GM18867 (cell line): ENCODE measurements at regions not wholly inside any gene's neighbourhood (a gene's known extent, or its start where the extent isn't known, plus 50 kb on each side); places are given as distances from the start of the nearest gene placed in this dataset.
A peak's percentile ranks its signal among the peaks of the same experiment; 100 is the strongest.
"Not testable (repeated sequence)": the region's sequence is repeated elsewhere in the genome, so short reads cannot be mapped to it uniquely, and the experiment has no call there.

Experiments
- ATAC-seq: cut with Tn5 transposase; IDR thresholded peaks from one replicate; pipeline ENCODE4 v1.9.1; 2021; ENCODE audit warnings: mild to moderate bottlenecking, moderate library complexity; ENCODE audit not compliant: unreplicated experiment

DNA sequence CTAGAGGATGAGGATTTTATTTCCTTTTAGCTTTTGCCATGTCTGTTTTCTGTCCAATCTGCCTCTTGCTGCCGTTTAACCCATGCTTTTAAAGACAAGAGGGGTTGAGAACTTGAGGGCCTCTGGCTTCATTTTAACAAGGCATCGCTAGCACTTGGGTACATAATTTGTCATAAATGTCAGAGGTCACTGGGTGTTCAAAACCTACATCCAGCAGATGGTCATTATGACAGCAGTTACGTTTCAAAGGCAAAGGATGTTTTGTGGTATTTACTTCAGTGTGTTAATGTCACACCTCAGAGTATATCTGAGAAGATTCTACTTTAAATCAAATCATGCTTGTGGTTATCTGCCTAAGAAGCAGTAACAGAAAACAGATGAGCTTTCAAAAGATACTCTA, 918.3 kb downstream of the NR2F1-AS1 start:
- no peak for ATAC-seq

DNA sequence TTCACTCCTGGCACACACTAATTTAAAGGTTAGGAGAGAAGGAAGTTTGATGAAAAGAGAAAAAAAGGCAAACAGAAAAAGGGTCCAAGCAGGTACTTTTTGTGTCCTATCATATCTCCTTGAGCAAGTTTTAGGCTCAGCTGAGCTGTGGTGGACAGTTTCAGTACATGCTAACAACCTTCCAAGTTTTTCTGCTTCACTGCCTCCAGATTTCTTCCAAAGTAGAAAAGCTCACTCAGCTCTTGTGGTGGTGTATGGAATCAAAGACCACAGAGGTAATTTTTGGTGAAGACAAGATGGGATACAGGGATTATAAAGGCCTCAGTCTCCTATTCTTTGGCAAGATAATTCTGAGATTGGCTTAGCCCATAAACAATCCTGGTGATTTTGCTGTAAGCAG, 921.8 kb downstream of the NR2F1-AS1 start:
- ATAC-seq = no peak

DNA sequence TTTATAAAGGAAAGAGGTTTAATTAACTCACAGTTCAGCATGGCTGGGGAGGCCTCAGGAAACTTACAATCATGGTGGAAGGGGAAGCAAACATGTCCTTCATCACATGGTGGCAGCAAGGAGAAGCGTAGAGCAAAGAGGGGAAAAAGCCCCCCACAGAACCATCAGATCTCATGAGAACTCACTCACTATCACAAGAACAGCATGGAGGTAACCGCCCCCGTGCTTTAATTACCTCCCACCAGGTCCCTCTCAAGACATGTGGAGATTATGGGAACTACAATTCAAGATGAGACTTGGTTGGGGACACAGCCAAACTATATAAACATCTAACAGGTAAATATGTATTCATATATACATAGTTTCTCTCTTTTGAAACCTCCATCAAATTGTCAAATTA, 926.4 kb downstream of the NR2F1-AS1 start:
- not testable (repeated sequence) for ATAC-seq

DNA sequence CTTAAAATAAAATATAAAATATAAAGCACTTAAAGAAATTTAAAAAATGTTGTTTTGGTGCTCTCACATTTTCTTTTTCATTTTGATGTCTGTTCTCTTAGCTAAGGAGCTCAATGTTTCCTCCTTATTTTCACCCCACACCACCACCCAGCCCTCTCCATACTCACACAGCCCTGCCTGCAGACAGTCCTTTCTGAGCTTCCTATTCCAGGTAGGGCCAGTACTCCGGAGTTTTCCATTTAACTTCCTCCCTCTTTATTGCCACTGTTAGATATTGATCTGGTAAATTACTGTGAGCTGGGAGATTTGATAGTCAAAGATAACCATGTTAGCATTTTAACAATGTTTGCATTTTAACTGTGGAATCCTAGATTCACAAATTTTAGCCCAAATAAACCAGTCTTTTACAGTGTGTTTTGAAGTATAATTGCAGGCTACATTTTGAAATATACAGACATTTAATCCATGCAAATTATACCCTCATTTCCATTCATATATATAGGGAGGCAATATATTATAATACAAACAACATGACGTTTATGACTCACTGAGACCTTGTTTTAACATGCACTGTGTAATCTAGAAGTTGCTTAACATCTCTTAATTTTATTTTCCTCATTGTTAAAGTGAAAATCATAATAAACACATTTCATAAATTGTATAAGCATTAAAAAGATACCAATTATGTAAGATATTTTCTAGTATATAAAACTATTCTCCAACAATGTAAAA, 927.1 kb downstream of the NR2F1-AS1 start:
- ATAC-seq = no peak

DNA sequence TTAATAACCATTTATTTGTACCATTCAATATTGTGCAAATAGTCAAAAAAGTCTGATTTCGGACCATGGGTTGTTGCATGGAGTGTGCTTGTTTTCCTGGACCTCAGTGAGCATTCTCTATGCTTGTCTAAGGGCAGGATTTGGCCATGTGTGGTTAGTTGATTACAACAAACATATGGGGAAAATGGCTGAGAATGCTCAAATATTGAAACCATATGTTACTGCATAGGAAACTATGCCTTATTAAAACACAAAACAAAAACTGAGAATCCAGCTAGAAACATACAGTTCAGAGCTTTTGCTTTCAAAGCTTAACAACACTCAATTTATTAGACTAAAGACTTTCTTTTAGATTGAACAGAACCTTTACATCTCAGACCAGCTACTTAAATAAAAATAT, 928.3 kb downstream of the NR2F1-AS1 start:
- no peak for ATAC-seq

DNA sequence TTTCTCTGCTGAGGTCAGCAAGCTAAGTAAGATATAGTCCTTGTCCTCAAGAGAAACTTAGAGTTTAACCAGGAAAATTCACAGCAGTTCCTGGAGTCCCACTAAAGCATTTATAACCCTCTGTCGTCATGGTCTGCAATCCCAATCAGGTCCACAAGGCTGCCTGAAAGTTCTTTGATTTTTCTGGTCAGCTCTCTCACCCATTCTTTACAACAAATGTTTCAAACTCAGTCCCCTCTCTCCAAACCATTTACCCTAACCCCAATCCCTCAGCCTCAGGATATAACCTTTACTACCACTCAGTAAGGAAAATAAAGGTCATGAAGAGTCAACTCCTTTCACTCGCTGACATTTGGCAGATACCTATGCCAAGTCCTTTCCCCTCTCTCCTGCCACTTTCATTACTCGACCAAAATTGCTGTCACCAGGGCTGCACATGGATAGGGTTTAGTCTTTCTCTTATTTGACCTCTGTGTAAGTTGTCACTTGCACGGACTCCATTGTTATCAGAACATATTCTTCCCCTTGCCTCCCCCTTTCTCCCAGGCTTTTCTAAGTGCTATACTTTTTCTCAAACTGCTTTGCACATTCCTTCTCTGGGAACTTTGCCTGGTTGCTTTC, 936.6 kb downstream of the NR2F1-AS1 start:
- no peak for ATAC-seq

DNA sequence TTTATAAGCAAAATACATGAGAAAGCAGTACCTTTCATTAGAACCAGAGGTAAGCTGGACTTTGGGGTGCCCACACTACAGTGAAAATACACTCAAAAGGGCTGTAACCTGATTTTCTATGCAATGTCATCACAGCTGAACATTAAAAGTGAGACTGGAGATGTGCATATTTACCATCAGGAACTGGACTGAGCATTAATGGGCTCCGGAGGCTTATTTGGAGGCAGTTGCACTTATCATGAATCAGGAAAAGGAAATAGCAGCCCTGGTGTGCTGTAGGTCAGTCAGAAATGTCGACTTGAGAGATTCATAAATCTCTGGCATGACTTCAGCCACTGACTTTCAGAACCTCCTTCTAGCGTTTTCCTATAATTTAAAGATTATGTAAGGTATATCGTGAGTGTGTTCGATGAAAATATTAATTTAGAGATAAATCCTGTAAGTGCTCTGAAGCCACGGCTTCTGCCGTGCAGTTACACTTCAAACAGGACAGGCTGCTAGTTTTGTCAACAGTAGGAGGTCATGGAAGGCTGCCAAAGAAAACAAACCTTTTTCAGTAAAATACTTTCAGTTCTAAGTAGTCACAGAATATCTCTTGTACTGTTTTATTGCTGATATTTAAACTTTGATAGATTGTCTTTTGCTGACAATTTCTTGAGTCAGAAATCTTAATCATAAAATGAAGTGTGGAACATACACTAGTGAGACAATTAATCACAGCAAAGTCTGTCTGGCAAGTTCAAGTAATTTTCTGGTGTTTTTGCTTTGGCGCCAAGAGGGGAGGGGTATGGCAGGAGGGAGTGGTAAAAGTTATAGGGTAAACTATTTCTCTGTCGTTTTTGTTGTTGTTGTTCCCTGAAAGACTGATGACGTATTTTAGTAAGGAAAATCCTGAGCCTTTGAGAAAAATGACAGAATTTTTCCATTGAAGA, 939.7 kb downstream of the NR2F1-AS1 start:
- ATAC-seq = peak; percentile 39

DNA sequence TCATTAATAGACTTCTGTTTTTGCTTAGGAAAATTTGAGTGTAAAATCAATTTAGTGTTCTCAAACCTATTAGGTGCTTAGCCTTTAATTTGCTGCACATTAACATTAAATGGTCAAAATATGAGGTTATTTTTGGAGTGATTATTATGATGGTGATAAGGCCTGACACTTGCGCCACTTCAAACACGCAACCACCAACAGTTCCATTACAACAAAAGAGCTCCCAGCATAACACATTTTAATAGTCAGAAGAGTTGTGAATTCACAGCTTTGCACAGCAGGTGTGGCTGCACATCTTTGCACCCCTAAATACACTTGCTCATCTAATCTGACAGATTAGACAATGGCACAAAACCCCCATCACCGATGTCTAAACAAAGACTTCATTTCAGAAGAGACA, 940.7 kb downstream of the NR2F1-AS1 start:
- no peak for ATAC-seq

DNA sequence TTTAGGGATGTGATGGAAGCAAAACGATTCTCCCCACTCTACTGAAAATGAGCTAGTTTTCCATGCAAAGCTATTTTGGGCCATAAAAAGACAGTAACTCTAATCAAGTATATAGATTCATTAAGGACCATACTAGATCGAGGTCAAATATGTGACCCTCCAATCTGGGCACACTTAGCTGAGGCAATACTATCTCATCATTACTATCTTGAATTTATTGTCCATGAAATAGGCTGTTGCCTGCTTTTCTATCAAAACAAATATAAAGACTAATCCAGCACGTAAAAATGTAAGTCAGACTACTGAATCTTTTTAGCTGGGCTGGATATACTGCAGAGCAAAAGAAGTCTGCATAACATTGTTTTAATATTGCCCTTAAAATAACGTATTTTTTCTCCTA, 943.1 kb downstream of the NR2F1-AS1 start:
- no peak for ATAC-seq

DNA sequence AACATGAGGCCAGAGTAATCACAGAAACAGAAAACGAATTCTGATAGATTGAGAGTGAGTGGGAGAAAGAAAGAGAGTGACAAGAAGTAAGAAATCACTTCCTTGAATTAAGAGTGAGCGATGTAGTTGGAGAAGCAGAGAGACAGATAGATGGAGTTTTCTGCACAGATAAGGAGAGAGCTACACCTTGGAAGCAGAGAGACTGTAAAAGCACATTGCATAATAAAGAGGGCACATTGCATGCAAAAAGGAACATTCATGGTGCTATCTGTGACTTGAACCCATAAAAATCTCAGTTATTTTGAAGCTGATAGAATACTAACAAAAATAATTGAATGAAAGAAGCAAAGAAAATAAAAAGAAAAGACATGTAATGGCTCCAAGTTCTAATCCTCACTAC, 943.8 kb downstream of the NR2F1-AS1 start:
- no peak for ATAC-seq

DNA sequence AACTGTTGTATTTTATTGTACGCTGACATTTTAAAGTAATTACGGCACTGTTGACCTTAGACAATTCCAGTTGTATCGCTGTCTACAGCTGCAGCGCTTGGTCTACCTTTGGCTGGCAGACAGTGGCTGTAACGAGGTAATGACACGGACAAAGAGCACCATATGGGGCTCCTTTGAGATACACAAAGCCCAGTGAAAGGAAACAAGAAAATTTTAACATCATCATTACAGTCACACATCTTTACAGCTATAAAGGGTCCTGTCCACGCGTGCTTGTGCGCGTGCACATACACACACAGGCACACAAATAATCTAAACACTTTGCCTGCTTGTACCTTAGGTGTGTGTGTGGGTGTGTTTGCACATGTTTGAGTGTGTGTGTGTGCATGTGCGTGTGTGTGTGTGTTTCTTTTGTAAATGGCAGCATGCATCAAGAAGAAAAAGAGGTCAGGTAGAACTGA, 946.0 kb downstream of the NR2F1-AS1 start:
- ATAC-seq = no peak

DNA sequence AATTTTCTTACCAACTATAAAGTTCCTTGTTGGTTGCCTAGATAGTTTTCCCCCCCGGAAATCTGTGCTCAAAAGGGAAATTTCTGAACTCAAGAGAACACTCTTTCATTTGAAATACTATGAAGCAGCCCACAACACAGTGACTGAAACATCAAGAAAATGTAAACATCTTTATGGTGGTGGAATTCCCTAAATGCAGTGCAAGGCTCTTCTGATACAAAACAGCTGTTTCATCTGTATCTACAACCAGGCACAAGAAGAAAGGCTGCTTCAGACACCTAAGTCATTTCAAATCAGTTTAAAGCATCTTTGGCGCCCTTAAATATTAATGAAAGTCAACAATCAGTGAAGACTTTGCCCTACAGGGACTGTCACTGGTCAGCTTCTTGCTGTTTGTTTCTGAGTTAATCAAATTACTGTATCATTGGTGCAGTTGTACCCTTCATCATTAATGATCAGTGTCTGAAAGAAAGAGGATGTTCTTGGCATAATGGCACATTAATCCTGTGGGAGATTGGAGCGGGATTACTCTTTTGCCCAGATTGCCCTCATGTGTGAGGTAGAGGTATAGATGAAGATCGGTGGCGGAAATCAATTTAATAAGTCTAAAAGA, 947.0 kb downstream of the NR2F1-AS1 start:
- ATAC-seq = no peak

DNA sequence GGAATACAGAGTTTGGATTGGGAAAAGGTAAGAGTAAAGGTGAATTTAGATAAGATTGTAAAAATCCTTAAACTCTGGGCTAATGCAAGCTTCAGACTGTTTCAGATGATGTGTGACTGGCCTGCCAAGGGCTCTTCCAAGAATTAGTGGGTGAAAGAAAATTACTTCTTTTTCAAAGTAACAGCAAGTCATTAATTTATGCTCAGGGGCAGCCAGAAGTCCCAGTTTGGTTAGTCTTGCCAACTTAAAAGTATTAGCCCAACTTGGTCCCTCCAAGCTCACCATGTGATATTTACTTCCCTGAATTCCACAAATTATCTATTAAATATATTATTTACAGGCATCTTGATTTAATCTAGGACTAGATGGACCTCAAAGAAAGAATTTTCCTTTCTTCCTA, 947.8 kb downstream of the NR2F1-AS1 start:
- ATAC-seq = no peak

DNA sequence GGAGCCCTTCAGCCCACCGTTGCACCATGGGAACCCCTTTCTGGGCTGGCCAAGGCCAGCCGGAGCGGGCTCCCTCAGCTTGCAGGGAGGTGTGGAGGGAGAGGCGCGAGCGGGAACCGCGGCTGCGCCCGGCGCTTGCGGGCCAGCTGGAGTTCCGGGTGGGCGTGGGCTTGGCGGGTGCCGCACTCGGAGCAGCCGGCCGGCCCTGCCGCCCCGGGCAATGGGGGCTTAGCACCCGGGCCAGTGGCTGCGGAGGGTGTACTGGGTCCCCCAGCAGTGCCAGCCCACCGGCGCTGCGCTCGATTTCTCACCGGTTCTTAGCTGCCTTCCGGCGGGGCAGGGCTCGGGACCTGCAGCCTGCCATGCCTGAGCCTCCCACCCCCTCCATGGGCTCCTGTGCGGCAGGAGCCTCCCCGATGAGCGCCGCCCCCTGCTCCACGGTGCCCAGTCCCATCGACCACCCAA, 949.8 kb downstream of the NR2F1-AS1 start:
- not testable (repeated sequence) for ATAC-seq

DNA sequence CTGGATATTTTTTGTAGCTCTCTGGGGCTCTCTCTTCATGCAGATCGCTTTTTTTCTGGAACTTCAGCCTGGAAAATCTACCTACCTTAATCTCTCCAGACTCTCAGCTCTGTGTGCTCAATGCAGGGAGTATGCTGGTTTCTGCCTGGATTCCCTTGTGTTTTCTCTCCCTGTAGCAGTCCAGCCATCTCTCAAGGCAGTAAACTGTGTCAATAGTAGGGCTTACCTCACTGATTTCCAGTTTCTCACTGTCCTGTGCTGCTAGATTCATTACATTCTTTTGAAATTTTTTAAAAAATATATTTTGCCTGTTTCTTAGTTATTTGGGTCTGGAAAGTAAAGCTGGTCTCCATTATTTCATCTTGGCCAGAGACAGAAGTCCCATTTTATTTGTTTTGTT, 951.4 kb downstream of the NR2F1-AS1 start:
- ATAC-seq = no peak

DNA sequence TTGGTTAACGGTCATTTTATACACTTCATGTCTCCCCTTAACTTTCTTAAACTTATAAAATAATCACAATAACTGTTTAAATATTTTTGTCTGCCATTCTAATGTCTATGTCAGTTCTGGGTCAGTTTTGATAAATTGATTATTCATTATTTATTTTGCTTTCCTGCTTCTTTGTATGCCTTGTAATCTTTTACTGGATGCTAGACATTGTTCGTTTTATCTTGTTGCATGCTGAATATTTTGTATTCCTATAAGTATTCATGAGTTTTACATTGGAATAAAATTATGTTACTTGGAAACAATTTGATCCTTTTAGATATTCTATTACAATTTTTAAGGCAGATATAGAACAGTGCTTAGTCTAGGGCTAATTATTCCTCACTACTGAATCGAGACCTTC, 952.0 kb downstream of the NR2F1-AS1 start:
- ATAC-seq = no peak

DNA sequence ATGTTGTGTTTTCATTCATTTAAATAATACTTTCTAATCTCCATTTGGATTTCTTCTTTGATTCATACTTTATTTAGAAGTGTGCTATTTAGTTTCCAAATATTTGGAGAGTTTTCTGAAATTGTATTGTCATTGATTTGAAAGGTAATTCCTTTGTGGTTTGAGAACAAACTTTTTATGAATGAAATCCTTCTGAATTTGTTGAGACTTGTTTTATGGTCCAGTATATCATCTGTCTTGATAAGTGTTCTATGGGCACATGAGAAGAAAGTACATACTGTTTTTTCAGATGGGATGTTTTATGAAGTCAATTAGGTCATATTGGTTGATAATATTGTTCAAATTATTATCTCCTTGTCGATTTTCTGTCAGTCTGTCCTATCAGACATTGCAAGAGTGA, 953.8 kb downstream of the NR2F1-AS1 start:
- ATAC-seq = no peak

DNA sequence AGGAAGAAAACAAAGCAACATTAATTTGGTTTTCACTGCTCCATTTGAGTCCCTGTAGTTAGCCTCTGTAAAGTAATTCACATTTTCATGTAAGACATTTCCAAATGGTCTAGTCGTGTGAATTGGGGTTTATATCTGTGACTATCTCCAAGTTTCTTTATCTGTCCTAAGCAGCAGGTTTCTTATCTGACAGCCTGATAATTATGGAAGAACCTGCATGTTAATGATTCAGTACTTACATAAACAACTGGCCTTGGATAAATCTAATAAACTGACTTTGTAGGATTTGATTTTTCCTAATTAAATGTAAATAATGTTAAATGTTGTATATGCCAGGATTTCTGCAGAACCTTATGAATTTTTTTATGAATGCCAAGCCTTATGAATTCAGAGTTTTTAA, 964.9 kb downstream of the NR2F1-AS1 start:
- no peak for ATAC-seq

DNA sequence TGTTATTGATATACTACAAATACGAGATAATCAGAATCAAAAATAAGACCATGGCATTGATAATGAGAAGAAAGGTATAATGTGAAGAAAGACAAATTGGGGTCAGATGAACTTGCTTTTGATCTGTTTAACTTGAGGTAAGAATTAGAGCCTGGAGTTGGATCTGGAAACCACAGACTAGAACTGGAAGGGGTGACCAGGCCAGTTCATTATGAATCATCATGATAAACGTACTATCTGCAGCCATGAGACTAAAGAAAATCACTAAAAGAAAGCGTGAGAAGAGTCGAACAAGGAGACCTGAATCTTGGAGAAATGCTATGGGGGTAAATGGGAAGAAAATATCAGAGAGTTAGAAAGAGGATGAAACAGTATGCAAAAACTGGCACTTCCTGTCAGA, 967.5 kb downstream of the NR2F1-AS1 start:
- ATAC-seq = no peak

DNA sequence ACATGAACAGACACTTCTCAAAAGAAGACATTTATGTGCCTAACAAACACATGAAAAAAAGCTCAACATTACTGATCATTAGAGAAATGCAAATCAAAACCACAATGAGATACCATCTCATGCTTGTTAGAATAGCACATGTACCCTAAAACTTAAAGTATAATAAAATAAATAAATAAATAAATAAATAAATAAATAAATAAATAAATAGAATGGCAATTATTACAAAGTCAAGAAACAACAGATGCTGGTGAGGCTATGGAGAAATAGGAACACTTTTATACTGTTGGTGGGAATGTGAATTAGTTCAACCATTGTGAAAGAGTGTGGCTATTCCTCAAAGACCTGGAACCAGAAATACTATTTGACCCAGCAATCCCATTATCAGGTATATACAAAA, 970.6 kb downstream of the NR2F1-AS1 start:
- ATAC-seq = not testable (repeated sequence)

DNA sequence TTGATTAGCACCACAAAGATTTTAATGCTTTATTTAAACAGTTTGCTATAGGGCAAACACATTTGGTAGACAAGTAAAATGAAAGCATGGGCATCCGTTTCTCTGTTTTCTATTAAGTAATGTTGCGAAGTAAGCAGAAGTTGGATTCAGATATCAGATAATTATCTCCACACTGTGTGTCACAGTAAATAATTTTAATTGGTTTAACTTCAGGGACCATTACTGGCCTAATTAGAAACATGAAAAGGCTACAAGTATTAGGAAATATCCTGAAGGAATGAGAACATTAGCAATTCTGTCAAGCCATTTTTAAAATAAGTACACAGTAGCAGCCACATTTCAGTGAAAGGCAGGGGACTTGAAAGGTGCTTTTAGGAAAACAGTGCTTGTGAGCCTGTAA, 975.4 kb downstream of the NR2F1-AS1 start:
- no peak for ATAC-seq
